GM21515 (cell line): ENCODE measurements at regions not wholly inside any gene's neighbourhood (a gene's known extent, or its start where the extent isn't known, plus 50 kb on each side); places are given as distances from the start of the nearest gene placed in this dataset.

ENCODE experiments used
- ATAC-seq: cut with Tn5 transposase; IDR thresholded peaks from one replicate; pipeline ENCODE4 v1.9.1; 2021; ENCODE audit not compliant: unreplicated experiment

DNA sequence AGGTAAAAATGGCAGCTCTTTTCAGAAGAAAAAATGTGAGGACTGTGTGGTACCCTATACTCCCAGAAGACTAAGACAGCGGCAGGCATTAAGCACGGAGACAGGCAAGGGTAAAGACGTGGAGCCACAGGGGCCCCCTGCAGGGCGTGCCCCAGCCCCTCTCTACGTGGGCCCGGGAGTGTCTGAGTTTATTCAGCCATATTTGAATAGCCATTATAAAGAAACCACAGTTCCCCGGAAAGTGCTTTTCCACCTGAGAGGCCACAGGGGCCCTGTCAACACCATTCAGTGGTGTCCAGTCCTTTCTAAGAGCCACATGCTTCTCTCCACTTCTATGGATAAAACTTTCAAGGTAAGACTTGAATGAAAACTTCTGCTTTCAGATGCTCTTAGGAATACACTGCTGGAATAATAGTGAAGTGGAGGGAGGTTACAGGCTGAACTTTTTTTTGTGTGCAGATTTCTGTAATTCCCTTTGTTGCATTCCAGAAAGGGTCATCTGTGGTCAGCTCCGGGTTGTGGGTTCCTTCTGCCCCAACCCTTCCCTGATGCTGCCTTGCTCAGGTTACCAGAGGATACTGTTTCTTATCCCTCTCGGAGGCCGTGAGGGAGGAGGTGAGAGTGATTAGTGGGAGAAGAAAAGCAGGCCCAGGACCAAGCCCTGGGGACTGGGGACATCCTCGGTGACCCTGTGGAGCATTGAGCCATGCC, 58.4 kb downstream of the SLC25A47 start:
- ATAC-seq = no peak

DNA sequence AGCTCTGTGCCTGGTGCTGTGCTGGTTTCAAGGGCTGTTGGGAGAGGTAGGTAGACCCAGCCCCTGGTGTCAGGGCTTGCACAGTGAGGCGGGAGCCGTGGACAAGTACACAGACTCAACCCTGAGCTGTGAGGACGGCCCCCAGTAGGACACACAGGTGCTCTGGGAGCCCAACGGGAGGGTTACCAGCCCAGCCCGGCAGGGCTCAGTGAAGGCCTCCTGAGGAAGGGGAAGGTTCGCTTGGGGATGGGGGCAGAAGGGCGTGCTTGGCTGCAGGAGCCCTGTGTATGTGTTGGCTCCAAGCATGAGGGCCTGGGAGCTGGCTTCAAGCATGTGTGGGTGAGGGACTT, 58.9 kb downstream of the SLC25A47 start:
- ATAC-seq = no peak

DNA sequence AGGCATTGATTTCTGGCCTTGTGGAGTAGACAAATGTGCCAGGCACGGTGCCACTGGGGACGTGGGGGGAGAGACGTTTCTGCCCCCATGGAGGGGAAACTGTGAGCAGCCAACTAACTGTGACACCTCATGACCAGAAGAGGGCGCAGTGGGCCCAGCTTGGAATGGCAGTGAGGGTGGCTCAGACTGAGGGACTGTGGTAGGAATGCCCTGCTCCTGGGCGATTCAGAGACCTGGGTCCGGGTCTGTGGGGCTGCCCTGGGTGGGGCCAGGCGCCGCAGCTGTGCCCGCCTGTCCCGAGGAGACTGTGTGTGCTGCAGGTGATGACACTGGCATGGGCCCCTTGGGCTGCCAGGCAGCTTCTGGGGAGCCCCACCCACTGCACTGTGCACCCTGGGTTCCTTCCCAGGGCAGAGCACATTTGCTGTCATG, 60.6 kb downstream of the SLC25A47 start:
- ATAC-seq = no peak

DNA sequence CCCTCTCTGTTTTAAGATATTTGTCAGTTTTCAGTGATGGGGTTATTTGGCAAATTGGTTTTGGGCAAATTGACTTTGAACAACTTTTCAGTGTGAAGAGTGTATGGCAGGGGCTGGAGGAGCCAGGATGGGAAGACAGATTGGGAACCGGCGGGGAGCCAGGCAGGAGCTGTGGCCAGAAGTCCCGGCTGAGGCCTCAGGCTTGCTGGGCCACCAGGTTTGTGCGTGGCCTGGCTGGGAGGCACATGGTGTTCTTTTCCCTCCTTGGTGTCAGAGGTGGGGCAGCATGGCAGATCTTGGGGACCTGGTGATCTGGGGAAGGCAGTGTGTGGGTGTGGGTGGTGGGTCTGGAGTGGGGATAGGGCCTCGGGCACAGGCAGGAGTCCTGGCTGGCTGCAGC, 61.1 kb downstream of the SLC25A47 start:
- no peak for ATAC-seq

DNA sequence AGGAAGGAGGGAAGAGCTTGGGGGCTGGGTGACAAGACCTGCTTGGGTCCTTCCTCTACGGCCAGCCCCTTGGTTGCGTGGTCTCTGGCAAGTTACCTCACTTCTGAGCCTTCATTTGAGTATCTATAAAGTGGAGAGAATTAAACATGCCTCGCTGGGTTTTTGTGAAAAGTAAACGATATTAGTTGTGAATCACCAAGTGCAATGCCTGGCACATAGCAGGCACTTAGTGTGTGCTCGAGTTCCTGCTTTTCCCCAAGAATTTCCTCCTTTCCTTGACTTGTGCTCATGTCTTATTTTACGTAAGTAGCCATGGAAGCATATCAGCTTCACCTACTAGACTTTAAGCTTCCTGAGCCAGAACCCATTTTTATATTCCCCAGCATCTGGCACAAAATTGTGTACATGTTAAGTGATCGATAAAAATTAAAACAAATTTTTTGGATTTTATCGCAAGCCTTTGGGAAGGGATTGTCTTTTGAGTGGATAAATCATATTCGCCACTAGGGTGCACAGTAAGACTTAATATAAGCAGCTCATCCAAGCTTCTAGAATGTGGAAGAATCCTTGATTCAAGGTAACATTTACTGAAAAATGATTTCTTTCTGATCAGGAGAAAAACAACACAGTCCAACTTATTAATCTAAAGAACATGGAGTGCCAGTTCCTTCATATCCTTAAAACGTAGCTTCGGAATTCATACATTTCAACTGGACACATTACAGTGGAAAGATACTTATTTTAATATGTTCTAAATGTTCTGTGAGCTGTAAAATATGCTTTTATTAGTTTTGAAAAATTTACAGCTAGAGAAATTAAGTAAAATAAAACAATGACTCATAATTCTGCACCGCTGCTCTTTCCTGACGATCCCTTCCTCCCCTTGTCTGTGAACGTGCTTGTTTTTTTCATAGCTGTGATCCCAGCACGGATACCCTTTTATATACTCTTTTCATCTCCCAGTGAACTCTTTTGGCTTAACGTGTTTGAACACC, 62.0 kb downstream of the SLC25A47 start:
- ATAC-seq = no peak

DNA sequence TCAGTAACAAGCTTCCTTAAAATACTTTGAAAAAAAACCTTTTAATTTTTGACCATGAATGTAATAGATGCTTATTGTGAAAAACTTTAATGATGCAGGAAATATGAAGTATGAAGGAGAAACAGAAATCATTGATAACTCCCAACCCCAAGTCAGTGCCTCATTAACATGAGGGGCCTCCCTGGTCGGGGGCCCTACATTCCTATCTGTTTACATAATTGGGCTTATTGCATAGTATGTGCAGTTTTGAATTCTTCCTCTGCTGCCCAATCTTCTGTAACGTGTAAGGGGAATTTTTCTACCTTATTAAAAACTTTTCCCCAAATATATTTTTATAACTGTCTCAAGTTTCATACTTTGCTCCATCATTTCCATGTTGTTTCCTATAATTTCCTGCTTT, 63.0 kb downstream of the SLC25A47 start:
- ATAC-seq = no peak

DNA sequence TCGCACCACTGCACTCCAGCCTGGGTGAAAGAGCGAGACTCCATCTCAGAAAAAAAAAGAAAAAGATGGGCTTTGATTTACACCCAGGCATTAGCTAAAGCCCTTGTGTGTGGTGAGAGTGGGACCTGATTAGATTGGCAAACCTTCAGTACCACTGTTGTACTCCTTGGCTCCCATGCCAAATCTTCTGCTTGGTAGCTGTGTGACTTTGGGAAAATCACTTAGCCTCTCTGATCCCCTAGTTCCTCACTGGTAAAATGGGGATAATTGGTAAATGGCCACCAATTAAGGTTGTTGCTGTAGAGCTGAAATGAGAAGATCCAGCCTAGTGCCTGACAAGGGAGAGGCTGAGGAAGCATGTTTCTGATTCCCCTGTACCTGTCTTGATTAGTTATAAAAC, 63.7 kb downstream of the SLC25A47 start:
- ATAC-seq = no peak

DNA sequence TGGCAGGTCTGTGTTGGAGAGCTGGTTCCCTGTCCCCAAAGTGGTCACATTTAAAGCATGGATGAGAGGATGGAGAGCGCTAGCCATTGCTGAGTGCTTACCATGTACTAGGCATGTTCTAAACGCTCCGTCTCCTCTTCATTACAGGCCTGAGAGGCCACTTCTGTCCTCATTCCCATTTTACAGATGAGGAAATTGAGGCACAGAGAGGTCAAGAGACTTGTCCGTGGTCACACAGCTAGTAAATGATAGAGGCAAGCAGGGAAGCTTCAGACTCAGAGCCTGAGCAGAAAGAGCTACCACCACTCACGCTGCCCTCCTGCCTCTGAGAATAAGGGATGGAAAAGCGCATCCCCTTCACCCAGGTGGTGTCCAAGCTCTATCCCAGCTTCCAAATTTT, 64.3 kb downstream of the SLC25A47 start:
- no peak for ATAC-seq

DNA sequence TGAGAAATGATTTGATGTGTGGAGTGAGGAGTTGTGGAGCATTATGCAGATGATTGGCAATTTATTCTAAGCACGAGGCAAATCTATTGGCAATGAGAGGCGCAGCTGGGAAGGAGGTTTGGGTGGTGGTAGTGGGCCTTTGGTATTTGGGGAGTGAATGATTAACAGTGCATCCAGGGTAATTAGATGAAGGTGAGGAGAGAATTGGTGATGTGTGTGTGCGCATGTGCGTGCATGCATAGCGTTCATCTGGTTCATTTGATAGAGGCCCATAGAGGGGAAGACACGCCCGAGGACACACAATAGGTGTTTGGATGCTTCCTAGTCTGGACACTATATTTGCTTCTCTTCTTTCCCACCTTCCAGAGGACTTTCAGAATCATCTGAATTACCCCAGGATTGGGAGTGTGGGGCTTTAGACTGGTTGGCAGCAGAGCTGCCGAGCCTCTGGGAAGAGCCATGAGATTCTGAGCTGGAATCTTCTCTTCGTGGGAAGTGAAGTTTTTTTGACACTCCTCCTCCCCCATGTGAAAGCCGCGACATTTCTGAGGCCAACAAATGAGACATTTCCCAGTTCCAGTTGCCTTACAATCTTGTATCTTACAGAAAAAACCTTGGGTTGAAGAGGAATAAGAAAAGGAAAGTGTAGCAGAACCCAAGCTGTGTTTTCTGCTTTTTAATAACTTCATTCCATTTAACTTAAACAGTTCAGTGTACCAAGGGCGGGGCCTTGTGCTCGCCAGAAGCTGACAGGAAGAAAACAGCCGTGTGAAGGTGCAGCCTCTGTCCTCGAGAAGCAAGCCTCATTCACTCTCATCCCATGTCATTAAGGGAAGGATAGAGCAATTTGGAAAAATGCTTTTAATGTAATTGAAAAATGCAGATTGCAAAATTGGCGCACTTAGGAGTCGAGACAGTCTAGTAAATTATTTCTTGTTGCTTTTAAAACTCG, 65.2 kb downstream of the SLC25A47 start:
- ATAC-seq = no peak

DNA sequence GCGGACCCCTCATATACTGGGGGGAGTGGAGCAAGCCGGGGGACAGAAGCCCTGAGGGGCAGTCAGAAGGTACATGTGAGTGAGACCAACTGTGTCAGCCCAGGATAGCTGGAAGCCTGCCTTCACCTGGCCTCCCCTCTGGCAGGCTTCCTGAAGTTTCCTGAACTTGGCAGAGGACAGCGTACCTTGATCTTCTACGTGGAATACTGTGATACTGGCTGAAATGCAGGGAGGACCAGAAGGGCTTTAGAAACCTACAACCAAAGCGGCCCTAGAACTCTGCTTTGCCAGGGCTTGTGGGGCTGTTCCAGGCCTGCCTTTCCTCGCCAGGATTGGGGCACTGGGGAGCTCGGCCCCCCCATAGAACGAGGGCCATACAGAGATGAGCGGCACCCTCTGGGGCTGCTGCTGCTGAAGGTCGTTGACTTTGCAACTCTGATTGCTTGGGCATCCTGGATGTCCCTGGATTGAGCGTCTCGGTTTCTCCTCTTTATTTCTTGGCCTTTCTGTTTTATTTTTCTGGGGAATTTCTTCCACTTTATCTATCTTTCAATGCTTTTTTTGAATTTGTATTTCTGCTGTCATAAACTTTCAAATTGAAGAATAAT, 66.5 kb downstream of the SLC25A47 start:
- no peak for ATAC-seq

DNA sequence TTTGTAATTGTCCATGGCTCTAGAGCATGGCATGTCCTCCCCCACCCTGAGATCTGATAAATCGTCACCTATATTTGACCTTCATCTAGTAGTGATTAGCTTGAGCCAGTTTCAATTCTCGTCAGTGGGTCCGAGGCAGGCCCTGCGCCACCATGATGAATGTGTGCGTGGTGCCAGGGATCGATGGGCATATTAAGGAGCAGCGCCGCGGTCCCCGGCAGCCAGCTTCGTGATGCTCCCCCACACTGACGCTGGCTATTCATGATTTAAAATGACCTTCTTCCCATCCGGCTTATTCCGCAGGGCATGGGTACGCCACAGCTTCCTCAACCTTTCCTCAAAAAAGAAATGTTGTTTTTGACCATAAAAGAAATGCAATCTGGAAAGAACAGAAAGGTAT, 68.0 kb downstream of the SLC25A47 start:
- ATAC-seq = no peak

DNA sequence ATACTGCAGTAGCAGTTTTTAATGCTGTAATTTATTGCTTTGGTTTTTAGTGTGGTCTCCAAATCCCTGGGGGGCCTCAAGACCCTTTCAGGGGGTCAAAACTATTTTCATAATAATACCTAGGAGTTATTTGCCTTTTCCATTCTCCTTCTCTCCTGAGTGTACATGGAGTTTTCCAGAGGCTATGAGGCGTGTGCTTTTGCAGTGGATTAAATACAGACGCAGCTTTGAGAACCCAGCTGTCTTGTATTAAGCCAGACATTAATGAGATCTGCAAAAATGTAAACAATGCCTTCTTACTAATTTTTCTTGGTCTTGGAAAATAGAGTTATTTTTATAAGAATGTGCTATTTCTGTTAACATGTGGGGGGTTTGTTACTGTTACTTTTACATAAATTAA, 68.6 kb downstream of the SLC25A47 start:
- no peak for ATAC-seq

DNA sequence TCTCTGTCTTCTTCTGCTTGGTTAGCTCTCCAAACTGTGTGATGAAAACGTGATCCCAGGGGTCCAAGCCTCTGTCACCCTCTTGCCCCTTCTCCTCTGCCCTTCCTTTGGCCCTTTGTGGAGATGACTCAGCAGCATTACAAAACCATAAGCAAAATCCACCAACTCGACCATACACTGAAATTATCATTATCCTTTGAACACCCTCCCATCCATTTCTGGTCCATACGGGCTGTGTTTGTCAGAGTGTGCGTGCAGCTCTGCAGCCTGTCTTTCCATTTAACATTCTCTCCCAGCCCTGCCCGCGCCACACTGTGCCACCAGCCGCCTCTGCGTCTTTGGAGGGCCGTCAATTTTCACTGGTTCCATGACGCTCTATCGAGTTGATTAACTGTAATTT, 69.2 kb downstream of the SLC25A47 start:
- ATAC-seq = no peak

DNA sequence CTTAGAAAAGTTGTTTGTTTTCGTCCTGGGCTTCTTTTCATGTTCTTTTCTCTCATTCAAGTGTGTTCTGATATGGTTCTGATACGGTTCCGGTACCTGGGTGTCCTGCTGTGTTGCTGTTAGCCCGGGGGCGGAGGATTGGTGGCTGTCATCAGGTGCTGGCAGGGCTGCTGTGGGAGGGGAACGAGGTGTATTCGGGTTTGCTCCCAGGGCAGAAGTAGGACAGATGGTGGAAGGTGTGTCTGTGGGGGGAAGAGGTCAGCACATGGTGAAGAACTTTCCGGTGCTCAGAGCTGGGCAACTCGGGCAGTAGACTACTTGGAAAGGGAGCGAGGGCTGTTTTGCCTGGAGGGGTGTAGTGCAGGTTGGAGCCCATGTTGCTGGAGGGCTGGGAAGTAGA, 70.2 kb downstream of the SLC25A47 start:
- ATAC-seq = no peak

DNA sequence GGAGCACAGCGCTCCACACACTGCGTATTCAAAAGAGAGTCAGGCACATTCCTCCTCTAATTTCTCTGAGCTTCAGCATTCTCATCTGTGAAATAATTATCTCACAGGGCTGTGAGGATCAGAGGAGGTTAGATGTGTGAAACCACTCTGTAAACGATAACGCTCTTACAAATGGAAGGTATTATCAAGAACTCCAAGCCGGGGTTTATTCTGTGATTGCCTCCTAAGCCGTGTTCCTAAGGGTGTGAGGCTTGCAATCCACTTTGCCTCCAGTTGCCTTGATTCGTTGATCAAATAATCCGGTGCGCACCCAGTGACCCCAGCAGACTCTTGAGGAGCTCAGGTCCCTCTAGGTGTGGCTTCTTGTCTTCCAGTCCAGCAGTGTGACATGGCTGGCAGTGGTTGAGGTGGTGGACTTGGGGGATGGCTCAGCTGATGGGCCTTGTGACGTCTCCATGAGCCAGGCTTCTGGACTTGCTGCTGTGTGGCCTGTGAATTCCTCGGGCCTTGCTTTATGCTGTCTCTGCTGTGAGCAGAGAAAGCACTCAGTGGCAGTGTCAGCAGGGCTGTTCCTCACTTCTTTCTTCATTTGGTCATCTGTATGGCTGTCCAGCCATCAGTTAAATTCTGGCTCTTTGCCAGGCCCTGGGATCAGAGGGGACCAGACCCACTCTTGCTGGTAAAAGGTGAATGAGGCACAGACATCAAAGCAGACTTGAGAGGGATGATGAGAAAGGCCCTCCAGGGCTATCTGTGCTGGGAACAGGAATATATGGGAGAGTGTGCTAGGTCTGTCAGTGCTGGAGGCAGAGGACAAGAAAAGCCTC, 71.0 kb downstream of the SLC25A47 start:
- ATAC-seq = no peak

DNA sequence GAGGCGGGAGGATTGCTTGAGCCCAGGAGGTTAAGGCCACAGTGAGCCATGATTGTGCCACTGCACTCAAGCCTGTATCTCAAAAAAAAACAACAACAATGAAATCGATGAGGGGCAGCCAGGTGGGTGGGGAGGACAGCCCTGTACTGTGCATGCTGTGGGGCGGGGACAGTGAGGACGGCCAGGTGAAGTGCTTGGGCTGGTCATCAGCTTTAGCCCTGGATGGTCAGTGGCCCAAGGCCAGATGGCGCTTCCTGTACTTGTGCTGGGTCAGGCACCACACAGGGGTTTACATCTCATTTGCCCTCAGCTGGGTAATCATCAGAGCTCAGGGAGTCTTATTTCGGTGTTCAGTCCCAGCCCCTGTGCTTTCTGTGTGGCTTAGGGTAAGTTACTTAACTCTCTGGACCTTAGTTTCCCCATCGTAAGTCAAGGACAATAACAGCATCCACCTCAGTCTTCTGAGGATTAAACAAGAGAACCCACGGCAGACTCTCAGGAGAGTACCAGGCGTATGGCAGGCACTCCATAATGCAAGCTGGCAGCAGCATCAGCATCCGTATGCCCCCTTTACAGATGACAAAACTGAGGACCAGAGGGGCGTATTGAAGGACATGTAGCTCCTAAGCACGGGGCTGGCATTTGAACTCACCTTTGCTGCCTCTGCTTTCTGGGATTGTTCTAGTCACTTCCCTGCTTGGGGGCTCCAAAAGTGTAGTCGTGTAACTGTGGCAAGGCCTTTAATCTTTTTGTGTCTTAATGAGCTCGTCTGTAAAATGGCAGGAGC, 71.9 kb downstream of the SLC25A47 start:
- ATAC-seq = no peak

DNA sequence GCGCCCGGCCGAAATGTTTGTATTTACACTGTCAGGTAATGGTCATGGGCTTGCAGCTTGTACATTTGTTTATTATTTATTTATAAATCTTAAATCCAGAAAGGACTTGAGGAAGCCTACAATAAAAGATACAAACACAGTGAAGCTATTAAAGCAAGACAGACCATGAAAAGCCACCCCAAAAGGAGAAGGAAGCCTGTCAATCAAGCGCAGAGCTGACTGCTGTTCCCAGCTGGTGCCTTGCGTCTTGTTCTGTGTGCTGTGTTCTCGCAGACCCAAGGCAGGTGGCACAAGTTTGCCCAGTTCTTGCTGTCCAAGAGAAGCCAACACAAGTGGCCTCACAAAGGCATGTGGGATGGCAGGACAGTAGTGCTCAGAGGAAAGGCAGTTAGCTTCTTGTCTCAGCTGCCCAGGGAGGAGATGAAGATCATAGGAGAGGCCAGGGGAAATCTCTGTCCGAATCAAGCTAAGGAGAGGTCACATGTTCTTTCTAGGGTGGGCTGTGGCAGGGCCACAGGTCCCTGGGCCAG, 73.2 kb downstream of the SLC25A47 start:
- ATAC-seq = no peak

DNA sequence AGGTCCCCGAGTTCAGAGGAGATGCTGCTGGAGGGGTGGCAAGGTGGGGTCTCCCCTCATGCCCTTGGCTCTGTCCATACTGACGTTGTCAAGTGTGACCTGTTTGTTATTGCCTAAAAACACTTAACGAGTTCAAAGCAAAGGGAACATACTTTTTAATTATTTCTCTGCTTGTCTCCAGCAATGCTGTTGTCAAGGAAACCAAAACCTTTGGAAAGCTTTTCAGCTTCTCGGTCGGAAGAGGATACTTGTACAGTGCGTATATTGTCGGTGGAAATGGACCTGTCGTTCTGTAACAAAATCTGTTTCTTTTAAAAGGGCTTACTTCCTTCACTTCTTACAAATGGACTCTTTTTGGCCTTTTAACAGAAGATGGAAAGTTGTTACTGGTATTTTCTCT, 73.9 kb downstream of the SLC25A47 start:
- no peak for ATAC-seq

DNA sequence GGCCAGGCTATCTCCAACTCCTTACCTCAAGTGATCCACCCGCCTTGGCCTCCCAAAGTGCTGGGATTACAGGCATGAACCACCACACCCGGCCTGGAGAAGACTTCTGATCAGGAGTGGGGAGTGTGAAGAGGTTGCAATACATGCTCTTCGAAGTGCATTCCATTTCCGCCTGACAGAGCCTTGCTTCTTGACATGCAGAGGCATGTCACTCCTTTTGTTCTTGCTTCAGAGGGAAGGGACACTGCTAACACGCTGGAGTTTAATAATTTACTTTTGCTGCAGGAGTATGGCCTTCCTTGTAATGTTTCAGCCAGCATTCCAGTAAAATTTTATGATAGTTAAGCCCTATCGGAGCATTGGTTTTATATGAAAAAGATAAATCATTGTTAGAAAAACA, 74.9 kb downstream of the SLC25A47 start:
- no peak for ATAC-seq
